HG03175 (cell line): ENCODE measurements at regions not wholly inside any gene's neighbourhood (a gene's known extent, or its start where the extent isn't known, plus 50 kb on each side); places are given as distances from the start of the nearest gene placed in this dataset.

Experiments
- ATAC-seq: cut with Tn5 transposase; IDR thresholded peaks from one replicate; pipeline ENCODE4 v1.9.1; 2021; ENCODE audit warnings: mild to moderate bottlenecking, moderate library complexity; ENCODE audit not compliant: unreplicated experiment

- ATAC-seq: no peak
Measured at GRCh38 chr15:92565351-92566125, 90.0 kb downstream of the FAM174B start.

DNA sequence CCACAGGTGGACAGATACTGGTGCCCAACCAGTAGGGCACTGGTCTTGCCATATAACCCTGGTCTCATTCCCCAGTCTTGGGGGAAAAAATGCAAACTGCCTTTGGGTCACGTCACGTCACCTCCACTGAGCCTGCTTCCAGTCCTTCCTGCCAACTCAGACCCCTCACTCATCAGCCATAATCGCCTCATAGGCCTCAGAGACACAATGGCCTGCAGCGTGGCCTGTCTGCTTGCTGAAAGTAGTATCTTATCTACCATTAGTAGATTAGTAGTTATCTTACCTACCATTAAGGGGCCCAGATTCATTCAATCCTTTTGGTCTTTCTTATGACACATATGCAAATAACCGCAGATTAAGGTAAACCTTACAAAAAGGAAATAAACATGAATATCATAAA lies 93.8 kb downstream of the FAM174B start:
- ATAC-seq: no peak

GRCh38 chr15:92553317-92553716 lies 102.3 kb downstream of the FAM174B start:
- no peak for ATAC-seq

DNA sequence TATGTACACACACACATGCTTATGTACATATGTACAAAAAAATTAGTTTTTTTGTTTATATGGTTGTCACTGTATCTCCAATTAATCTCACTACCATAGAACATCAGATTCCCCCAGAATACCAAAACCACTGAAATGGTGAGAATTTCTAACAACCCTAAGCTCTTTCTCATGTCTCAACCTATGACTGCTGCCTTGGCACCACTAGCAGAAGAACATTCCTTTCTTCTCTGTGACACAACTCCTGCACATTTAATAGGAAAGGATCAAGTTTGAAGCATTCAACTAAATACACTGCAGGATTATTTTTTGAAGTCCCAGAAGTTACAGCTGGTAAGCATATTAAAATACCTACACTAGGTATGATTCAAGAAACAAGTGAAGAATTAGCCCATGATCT lies 109.6 kb downstream of the FAM174B start:
- ATAC-seq: no peak

- no peak for ATAC-seq
Measured at GRCh38 chr15:92541291-92542200, 114.0 kb downstream of the FAM174B start.

DNA sequence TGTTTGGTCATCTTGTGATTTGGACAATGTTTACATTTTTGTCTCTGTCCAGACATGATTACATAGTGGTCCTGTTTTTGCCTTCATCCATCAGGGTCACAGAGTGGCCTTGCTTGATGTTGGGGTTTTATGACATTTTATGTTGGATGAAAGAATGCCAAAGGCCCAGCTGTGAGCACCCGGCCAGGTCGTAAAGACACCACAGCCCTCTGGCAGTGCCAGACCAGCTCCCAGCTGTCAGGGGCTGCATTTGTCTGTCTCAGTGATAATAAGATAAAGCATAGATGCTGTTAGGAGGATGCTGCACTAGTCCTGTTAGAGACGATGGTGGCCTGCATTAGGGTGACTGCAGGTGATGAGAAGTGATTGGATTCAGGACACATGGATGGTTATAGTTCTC lies 117.5 kb downstream of the FAM174B start:
- no peak for ATAC-seq

DNA sequence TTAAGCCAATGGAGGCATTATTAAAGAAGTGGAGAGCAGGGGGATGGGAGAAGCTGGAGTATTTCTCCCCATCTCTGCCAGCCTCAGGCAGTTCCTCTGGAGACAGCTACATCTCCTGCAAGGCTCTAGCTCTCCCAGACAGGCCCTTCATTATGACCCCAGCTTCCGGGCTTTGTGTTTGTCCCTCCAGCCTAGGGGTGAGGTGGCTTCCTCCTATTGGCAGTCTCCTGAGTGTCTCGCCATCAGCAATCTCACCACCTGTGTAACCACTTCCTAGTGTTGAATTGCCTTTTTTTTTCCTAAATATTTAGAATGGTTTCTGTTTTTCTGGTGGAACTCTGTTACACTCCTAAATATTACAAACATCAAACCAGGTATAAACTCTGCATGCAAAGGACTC lies 122.3 kb downstream of the FAM174B start:
- no peak for ATAC-seq

- ATAC-seq: no peak
Measured at GRCh38 chr15:92531406-92531805, 124.2 kb downstream of the FAM174B start.

- no peak for ATAC-seq
Measured at GRCh38 chr15:92528736-92529135, 126.8 kb downstream of the FAM174B start.

DNA sequence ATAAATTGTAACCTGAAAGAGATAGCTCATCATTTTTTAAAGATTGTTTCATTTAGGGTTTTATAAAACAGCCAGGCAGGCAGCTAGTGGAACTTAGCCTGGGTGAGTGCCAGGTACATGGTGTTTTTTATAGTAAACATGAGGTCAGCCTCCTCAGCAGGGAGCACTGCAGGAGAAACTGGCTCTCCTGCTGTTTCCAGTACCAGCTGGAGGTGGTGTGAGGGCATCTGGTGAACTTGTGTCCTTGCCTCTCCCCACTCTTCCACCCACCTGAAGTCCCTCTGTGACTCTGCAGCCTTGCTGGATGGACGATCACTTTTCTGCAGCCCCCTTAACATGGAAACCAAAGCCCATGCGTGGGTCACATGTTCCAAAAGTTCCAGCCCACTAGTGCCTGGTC lies 128.4 kb downstream of the FAM174B start:
- no peak for ATAC-seq

GRCh38 chr15:92525758-92526245 lies 129.8 kb downstream of the FAM174B start:
- no peak for ATAC-seq

GRCh38 chr15:92524874-92525565 lies 130.6 kb downstream of the FAM174B start:
- no peak for ATAC-seq

DNA sequence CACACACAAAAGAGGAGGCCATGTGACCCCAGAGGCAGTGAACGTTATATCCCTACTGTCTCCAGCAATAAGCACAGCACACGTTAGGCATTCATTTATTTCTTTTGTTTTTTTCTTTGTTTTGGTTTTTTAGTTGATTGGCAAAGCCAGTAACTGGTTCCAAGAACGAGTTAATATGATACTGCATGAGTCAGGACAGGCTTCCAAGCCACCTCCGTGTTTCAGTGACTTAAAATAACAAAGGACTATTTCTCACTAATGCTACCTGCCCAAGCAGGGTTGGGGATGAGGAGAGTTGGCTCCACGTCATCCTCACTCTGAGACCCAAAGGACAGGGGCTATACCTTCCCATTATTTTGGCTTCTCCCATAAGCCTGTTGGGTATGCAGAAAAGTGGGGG lies 130.5 kb downstream of the ST8SIA2 start:
- no peak for ATAC-seq

DNA sequence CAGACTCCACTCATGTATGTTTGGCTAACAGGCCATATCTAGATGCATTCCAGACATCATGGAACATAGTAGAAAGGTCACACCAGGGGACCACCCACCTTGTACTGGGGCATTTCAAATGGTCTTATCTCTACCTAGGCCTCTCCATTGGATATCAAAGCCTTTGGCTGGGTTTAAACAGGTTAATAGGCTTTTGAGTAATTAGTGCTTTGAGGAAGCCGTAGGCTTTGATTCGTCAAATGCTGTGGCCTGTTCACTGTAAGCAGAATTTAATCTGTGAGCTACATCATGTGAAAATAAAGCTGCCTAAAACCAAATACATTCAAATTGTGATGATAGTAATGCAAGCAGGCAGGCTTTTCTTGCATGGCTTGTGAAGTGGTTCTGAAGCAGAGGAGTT lies 129.5 kb downstream of the ST8SIA2 start:
- no peak for ATAC-seq

DNA sequence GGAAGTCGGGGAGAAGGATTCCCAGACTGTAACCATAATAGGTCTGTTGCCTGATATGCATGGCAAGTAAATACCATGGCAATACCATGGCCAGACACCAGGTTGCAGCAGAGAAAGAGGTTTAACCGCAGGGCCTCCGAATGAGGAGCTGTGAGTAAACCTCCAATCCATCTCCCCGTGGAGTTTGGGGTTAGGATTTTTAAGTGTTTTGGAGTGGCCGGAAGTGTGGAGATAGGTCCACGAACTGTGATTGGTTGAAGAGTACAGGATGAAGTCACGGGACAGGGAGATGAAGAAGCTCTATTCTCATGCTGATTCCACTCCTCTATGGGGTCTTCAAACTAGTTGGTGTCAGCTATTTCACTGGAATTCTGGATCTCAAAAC lies 127.9 kb downstream of the ST8SIA2 start:
- ATAC-seq: peak; percentile 85

DNA sequence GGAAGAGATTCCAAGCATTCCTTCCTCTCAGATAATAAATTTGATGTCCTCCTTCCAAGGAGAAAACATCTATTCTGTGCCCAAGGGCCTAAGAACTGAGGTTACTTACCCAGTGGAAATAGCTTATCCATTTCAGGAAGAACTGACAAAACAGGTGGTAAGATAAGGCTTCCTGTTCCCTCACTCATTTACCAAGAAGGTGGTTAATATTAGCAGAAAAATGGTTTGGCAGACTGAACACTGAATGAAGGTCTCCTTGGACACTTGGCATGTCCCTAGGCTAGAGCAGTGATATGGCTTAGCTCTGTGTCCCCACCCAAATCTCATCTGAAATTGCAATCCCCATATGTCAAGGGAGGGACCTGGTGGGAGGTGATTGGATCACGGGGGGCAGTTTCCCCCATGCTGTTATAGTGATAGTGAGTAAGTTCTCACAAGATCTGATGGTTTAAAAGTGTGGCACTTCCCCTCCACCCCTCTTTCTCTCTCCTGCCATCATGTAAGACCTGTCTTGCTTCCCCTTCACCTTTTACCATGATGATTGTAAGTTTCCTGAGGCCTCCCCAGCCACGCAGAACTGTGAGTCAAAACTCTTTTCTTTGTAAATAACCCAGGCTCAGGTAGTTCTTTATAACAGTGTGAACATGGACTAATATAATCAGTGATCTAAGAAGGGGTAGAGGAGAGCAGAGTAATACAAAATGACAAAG lies 127.4 kb downstream of the ST8SIA2 start:
- peak; percentile 40 for ATAC-seq

DNA sequence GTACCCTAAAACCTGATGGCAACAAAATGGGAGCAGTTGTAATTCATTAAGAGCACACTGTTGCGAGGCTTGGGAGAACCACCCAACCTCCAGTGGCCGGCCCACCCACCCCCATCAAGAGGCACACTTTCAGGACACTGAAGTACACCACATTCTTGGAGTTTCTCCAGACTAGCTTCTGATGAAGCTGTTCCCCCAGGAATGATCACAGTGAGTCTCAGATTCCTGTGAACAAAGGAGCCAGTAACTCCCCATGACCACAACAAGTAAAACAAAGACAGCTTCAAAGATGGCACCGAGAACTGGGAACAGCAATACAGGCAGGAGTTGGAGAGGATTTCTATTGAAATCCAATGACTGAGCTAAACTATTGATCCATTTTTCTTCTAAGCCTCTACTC lies 126.0 kb downstream of the ST8SIA2 start:
- ATAC-seq: no peak
